ENCODE measurements at regions not wholly inside any gene's neighbourhood (a gene's known extent, or its start where the extent isn't known, plus 50 kb on each side); places are given as distances from the start of the nearest gene placed in this dataset.

DNA sequence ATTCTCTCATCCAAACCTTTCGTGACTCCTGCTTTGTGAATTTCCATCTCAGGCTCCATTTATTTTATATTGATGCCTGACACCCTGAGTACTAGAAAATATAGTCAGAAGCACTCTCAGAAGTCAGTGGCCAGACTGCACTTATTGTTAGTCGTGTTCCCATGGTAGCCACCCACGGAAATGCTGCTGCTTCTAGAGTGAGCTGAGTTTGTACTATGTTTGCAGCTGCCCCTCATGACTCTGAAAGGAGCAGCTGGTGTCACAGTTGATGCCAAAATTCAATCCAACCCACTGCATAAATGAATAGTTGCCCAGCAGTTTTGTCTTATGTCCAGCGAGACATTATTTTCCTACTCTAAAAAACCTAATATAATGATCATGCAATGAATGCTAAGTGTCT, 265.2 kb upstream of the SPHKAP start:
- H3K36me3 Mint-ChIP-seq (ENCODE audit: unreplicated experiment) = no peaks in the 10 kb centered on the region
- H3K4me1 Mint-ChIP-seq (ENCODE audit: low read depth, unreplicated experiment) = peaks cover 19% of the 10 kb centered on the region
- no peaks in the 10 kb centered on the region for H3K9me3 Mint-ChIP-seq (ENCODE audit: unreplicated experiment)
- DNase-seq = peak; percentile 37
- no peaks in the 10 kb centered on the region for H3K27me3 Mint-ChIP-seq (ENCODE audit: unreplicated experiment)
- H3K27ac Mint-ChIP-seq (ENCODE audit: unreplicated experiment) = peak overlapping the region; percentile 88
- TF ChIP-seq, protein P1, sequence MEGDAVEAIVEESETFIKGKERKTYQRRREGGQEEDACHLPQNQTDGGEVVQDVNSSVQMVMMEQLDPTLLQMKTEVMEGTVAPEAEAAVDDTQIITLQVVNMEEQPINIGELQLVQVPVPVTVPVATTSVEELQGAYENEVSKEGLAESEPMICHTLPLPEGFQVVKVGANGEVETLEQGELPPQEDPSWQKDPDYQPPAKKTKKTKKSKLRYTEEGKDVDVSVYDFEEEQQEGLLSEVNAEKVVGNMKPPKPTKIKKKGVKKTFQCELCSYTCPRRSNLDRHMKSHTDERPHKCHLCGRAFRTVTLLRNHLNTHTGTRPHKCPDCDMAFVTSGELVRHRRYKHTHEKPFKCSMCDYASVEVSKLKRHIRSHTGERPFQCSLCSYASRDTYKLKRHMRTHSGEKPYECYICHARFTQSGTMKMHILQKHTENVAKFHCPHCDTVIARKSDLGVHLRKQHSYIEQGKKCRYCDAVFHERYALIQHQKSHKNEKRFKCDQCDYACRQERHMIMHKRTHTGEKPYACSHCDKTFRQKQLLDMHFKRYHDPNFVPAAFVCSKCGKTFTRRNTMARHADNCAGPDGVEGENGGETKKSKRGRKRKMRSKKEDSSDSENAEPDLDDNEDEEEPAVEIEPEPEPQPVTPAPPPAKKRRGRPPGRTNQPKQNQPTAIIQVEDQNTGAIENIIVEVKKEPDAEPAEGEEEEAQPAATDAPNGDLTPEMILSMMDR (IDR thresholded peaks at IDR 0.05; ENCODE audit: partially characterized antibody, unreplicated experiment) = no peak
- H3K4me3 Mint-ChIP-seq (ENCODE audit: unreplicated experiment) = no peak overlapping the region

GRCh38 chr2:228444161-228444560, 262.7 kb upstream of the SPHKAP start:
- H3K27ac Mint-ChIP-seq (ENCODE audit: unreplicated experiment) = peak overlapping the region; percentile 46
- H3K9me3 Mint-ChIP-seq (ENCODE audit: unreplicated experiment) = no peaks in the 10 kb centered on the region
- H3K4me1 Mint-ChIP-seq (ENCODE audit: low read depth, unreplicated experiment) = peaks cover 19% of the 10 kb centered on the region
- H3K4me3 Mint-ChIP-seq (ENCODE audit: unreplicated experiment) = no peak overlapping the region
- no peaks in the 10 kb centered on the region for H3K36me3 Mint-ChIP-seq (ENCODE audit: unreplicated experiment)
- H3K27me3 Mint-ChIP-seq (ENCODE audit: unreplicated experiment) = no peaks in the 10 kb centered on the region
- no peak for DNase-seq
- TF ChIP-seq, protein P1 (IDR thresholded peaks at IDR 0.05; ENCODE audit: partially characterized antibody, unreplicated experiment) = no peak

DNA sequence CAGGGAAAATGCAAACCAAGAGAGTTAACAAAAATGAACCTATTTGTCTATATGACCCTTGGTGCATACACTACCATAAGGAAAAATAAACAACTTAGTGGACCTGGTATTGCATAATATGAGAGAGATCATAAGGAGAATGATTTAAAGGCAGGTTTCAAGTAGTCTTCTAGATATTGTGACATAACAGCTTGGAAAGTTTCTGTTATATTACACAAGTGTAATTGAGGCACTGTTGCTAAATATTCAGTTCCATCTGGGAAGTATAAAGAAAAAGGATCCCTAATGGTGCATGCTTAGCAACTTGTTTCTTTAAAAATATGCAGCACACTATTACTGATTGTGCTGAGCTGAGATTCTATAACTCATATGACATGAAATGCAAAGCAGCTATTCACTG, 252.2 kb upstream of the SPHKAP start:
- no peak for DNase-seq
- no peak overlapping the region for H3K4me3 Mint-ChIP-seq (ENCODE audit: unreplicated experiment)
- no peaks in the 10 kb centered on the region for H3K36me3 Mint-ChIP-seq (ENCODE audit: unreplicated experiment)
- no peaks in the 10 kb centered on the region for H3K4me1 Mint-ChIP-seq (ENCODE audit: low read depth, unreplicated experiment)
- H3K9me3 Mint-ChIP-seq (ENCODE audit: unreplicated experiment) = no peaks in the 10 kb centered on the region
- no peaks in the 10 kb centered on the region for H3K27me3 Mint-ChIP-seq (ENCODE audit: unreplicated experiment)
- TF ChIP-seq, protein P1 (IDR thresholded peaks at IDR 0.05; ENCODE audit: partially characterized antibody, unreplicated experiment) = no peak
- no peak overlapping the region for H3K27ac Mint-ChIP-seq (ENCODE audit: unreplicated experiment)

DNA sequence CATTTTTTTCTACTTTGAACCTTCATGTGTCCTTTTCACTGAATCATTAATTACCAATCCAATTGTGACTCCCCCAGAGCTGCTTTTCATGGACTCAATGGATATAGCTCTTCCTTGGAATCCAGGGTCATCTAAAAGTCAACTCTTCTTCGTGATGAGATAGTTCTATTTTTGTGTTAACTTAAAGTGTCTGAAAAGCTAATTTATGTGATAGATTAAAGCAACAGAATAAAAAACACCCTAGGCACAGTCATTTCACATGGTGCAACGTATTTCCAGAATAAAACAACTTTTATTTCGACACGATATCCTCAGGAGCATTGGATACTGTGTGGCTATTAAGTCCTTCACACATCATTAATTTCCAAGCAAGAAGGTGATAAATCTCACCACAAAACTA, 250.6 kb upstream of the SPHKAP start:
- Mint-ChIP-seq H3K9me3 (ENCODE audit: unreplicated experiment) (no peaks in the 10 kb centered on the region), H3K4me3 (ENCODE audit: unreplicated experiment) (no peak overlapping the region), H3K27me3 (ENCODE audit: unreplicated experiment) (no peaks in the 10 kb centered on the region), H3K4me1 (ENCODE audit: low read depth, unreplicated experiment) (no peaks in the 10 kb centered on the region), H3K36me3 (ENCODE audit: unreplicated experiment) (peaks cover 7% of the 10 kb centered on the region), H3K27ac (ENCODE audit: unreplicated experiment) (no peak overlapping the region)
- no peak for DNase-seq
- TF ChIP-seq, protein P1 (IDR thresholded peaks at IDR 0.05; ENCODE audit: partially characterized antibody, unreplicated experiment) = no peak

DNA sequence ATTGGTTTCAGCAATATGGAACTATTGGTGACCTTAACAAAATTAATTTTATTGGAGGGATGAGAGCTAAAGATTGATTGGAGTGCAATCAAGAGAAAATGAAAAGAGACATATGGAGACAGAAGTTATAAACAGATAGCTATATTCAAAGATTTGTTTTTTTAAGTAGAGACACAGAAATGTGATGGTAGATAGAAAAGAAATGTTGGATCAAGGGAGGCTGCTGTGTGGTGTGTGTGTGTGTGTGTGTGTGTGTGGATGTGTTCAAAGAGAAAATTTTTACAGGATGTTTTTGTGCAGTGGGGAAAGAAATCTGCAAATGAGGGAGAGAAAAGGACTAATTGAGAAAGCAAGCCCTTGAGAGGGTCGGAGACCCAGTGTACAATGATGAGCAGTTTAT, 249.5 kb upstream of the SPHKAP start:
- Mint-ChIP-seq H3K27ac (ENCODE audit: unreplicated experiment) (peak overlapping the region; percentile 1), H3K4me1 (ENCODE audit: low read depth, unreplicated experiment) (no peaks in the 10 kb centered on the region), H3K9me3 (ENCODE audit: unreplicated experiment) (no peaks in the 10 kb centered on the region), H3K36me3 (ENCODE audit: unreplicated experiment) (peaks cover 8% of the 10 kb centered on the region), H3K27me3 (ENCODE audit: unreplicated experiment) (no peaks in the 10 kb centered on the region), H3K4me3 (ENCODE audit: unreplicated experiment) (no peak overlapping the region)
- TF ChIP-seq, protein P1 (IDR thresholded peaks at IDR 0.05; ENCODE audit: partially characterized antibody, unreplicated experiment) = no peak
- DNase-seq = no peak
